ENCODE measurements at regions not wholly inside any gene's neighbourhood (a gene's known extent, or its start where the extent isn't known, plus 50 kb on each side); places are given as distances from the start of the nearest gene placed in this dataset.

DNA sequence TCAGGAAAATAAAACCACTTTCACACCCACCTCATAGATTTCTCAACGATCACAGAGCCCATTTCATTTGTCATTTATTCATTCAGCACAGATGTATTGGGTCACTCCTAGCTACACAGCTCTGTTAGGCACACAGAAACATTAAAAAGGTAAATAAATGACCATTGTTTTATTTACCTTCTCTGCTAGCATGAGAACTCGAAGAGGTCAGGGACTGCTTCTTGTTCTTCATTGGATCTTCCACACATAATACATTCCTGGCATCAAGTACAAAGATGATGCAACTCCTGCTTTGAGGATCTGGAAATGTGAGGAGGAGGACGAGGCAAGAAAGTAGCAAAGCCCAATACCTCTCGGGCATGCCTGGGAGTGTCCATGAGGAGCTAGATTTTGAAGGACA, 168.1 kb downstream of the RBM26 start:
- intact Hi-C loops (cut with DNase I) = no loop called here
- Histone ChIP-seq H3K9me3 (no peaks in the 10 kb centered on the region), H3K4me1 (no peaks in the 10 kb centered on the region), H3K36me3 (replicated peaks in 1 of 2; ENCODE audit: insufficient read depth in 1 of 2, low read depth in 2 of 2) (no peaks in the 10 kb centered on the region), H3K4me3 (no peak overlapping the region), H3K27ac (no peak overlapping the region), H3K27me3 (no peaks in the 10 kb centered on the region)
- TF ChIP-seq CTCF (IDR thresholded peaks at IDR 0.05) = no peak
- TF ChIP-seq POLR2A (IDR thresholded peaks at IDR 0.05) = no peak
- 29 to 44% methylated on average over 4 of the region's 4 CpGs for WGBS, 2 donors
- no peak for ATAC-seq
- DNase-seq = no peak

GRCh38 chr13:79231887-79232286, 174.2 kb downstream of the RBM26 start:
- H3K36me3 ChIP-seq (replicated peaks in 1 of 2; ENCODE audit: insufficient read depth in 1 of 2, low read depth in 2 of 2) = no peaks in the 10 kb centered on the region

GRCh38 chr13:79229761-79230160, 176.3 kb downstream of the RBM26 start:
- no peak for ATAC-seq
- TF ChIP-seq CTCF (IDR thresholded peaks at IDR 0.05) (no peak), POLR2A (IDR thresholded peaks at IDR 0.05) (no peak)
- H3K27me3 ChIP-seq = no peaks in the 10 kb centered on the region
- no peaks in the 10 kb centered on the region for H3K9me3 ChIP-seq
- no peak overlapping the region for H3K27ac ChIP-seq
- H3K36me3 ChIP-seq (replicated peaks in 1 of 2; ENCODE audit: insufficient read depth in 1 of 2, low read depth in 2 of 2) = no peaks in the 10 kb centered on the region
- intact Hi-C loops (cut with DNase I) = no loop called here
- DNase-seq = no peak
- WGBS, 2 donors = 37 to 52% methylated on average over 4 of the region's 4 CpGs
- peaks cover 4% of the 10 kb centered on the region for H3K4me1 ChIP-seq
- H3K4me3 ChIP-seq = no peak overlapping the region

More at GRCh38 chr13:79231887-79232286, 174.2 kb downstream of the RBM26 start:
- intact Hi-C loops (cut with DNase I) = no loop called here
- no peak for ATAC-seq
- TF ChIP-seq CTCF (IDR thresholded peaks at IDR 0.05) = no peak
- TF ChIP-seq POLR2A (IDR thresholded peaks at IDR 0.05) = no peak
- H3K27me3 ChIP-seq = no peaks in the 10 kb centered on the region
- no peak for DNase-seq
- H3K9me3 ChIP-seq = no peaks in the 10 kb centered on the region
- WGBS, 2 donors = 40 to 53% methylated on average over 2 of the region's 2 CpGs
- H3K4me3 ChIP-seq = no peak overlapping the region
- no peak overlapping the region for H3K27ac ChIP-seq
- peaks cover 2% of the 10 kb centered on the region for H3K4me1 ChIP-seq

GRCh38 chr13:79228972-79229371, 177.1 kb downstream of the RBM26 start:
- 66 to 74% methylated on average over 5 of the region's 5 CpGs for WGBS, 2 donors
- intact Hi-C loops (cut with DNase I) = no loop called here
- H3K9me3 ChIP-seq = no peaks in the 10 kb centered on the region
- no peak overlapping the region for H3K27ac ChIP-seq
- DNase-seq (no peak), ATAC-seq (no peak)
- H3K27me3 ChIP-seq = no peaks in the 10 kb centered on the region
- no peak overlapping the region for H3K4me3 ChIP-seq
- H3K36me3 ChIP-seq (replicated peaks in 1 of 2; ENCODE audit: insufficient read depth in 1 of 2, low read depth in 2 of 2) = no peaks in the 10 kb centered on the region
- H3K4me1 ChIP-seq = peaks cover 4% of the 10 kb centered on the region
- TF ChIP-seq CTCF (IDR thresholded peaks at IDR 0.05) = no peak
- TF ChIP-seq POLR2A (IDR thresholded peaks at IDR 0.05) = no peak

DNA sequence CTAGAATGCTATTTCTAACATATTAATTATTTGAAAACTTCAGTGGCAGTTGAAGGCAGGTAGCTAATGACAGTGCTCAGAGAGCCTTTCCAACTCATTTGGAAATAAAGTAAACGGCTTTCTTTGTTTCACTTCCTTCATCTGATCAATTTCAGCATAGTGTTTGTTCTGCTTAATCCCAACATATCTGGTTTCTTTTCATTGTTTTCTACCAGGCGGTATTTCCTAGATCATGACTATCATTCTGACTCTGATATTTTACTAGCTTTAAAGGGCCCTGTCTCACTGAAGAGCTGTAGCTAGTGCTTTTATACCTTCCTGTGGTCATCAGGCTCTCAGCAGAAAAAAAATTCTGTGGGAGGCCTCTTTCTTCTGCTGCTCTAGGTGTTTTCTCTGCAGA, 178.6 kb downstream of the RBM26 start:
- 35 to 46% methylated on average over 2 of the region's 2 CpGs for WGBS, 2 donors
- no peak for TF ChIP-seq CTCF (IDR thresholded peaks at IDR 0.05)
- TF ChIP-seq POLR2A (IDR thresholded peaks at IDR 0.05) = no peak
- Histone ChIP-seq H3K4me3 (no peak overlapping the region), H3K36me3 (replicated peaks in 1 of 2; ENCODE audit: insufficient read depth in 1 of 2, low read depth in 2 of 2) (no peaks in the 10 kb centered on the region), H3K9me3 (no peaks in the 10 kb centered on the region), H3K27me3 (no peaks in the 10 kb centered on the region), H3K4me1 (peaks cover 4% of the 10 kb centered on the region), H3K27ac (no peak overlapping the region)
- intact Hi-C loops (cut with DNase I) = no loop called here
- DNase-seq (no peak), ATAC-seq (no peak)
